IMR-90 (cell line): ENCODE measurements at regions not wholly inside any gene's neighbourhood (a gene's known extent, or its start where the extent isn't known, plus 50 kb on each side); places are given as distances from the start of the nearest gene placed in this dataset.

Experiments used
- ATAC-seq: fragments of 200-7000 bp; cut with Tn5 transposase; 2 replicates; pipeline ENCODE4 v1.9.1; 2020; ENCODE audit warnings: low read depth, mild to moderate bottlenecking, moderate library complexity
- BruUV-seq: library from RNA; stranded (reverse); fragments of 400-500 nt; replicated peaks from 2 replicates; lab custom pipeline; 2021; lab: Mats Ljungman, UMichigan
- CTCF ChIA-PET: fragments of 300-600 bp; formaldehyde crosslinking; extraction: SDS; loops from one replicate; lab custom pipeline; 2021; ENCODE audit warnings: antibody characterized with exemption; lab: Yijun Ruan, JAX
- POLR2A ChIA-PET: fragments of 300-600 bp; sonication (Branson Sonifier 250); formaldehyde crosslinking; loops from one replicate; lab custom pipeline; 2022; ENCODE audit warnings: antibody characterized with exemption; ENCODE audit not compliant: unreplicated experiment; lab: Charles Lee
- DNase-seq: peaks from one replicate; pipeline ENCODE4 v3.0.0; 2013
- H2AFZ ChIP-seq: replicated peaks from 2 replicates; pipeline ENCODE3; 2013; ENCODE audit warnings: low read length, mild to moderate bottlenecking; ENCODE audit not compliant: poor library complexity
- H2AK5ac ChIP-seq: 2 replicates; pipeline ENCODE4 v1.6.1; 2013; ENCODE audit warnings: low read depth, low read length, inconsistent platforms
- H2AK9ac ChIP-seq: replicated peaks from 2 replicates; pipeline ENCODE3; 2013; ENCODE audit warnings: mild to moderate bottlenecking, low read depth, low read length, moderate library complexity; ENCODE audit not compliant: poor library complexity
- H2BK120ac ChIP-seq: 2 replicates; pipeline ENCODE4 v1.6.1; 2013; ENCODE audit warnings: low read depth, low read length, inconsistent platforms
- H2BK15ac ChIP-seq: 3 replicates; pipeline ENCODE4 v1.6.1; 2013; ENCODE audit warnings: low read depth, low read length, inconsistent platforms
- H2BK20ac ChIP-seq: 2 replicates; pipeline ENCODE4 v1.6.1; 2013; ENCODE audit warnings: low read depth, mild to moderate bottlenecking, inconsistent platforms, low read length, moderate library complexity
- H2BK5ac ChIP-seq: 2 replicates; pipeline ENCODE4 v1.6.1; 2013; ENCODE audit warnings: mild to moderate bottlenecking, low read depth, low read length, inconsistent platforms; ENCODE audit not compliant: poor library complexity, severe bottlenecking
- H3K14ac ChIP-seq: replicated peaks from 2 replicates; pipeline ENCODE4 v1.6.1; 2013; ENCODE audit warnings: low read depth, low read length, inconsistent platforms
- H3K18ac ChIP-seq: 2 replicates; pipeline ENCODE4 v1.6.1; 2013; ENCODE audit warnings: low read depth, low read length, control low read depth
- H3K23ac ChIP-seq: 2 replicates; pipeline ENCODE4 v1.6.1; 2013; ENCODE audit warnings: low read depth, low read length, inconsistent platforms
- H3K27ac ChIP-seq: 2 replicates; pipeline ENCODE4 v1.5.1; 2013; ENCODE audit warnings: mild to moderate bottlenecking, control low read depth, low read length; ENCODE audit not compliant: insufficient read depth
- H3K27me3 ChIP-seq: 2 replicates; pipeline ENCODE4 v1.6.1; 2013; ENCODE audit warnings: low read length; ENCODE audit not compliant: control insufficient read depth, insufficient read depth
- H3K36me3 ChIP-seq: 2 replicates; pipeline ENCODE4 v1.6.1; 2013; ENCODE audit warnings: low read length, mixed read lengths; ENCODE audit not compliant: control insufficient read depth, insufficient read depth
- H3K4ac ChIP-seq: 2 replicates; pipeline ENCODE4 v1.6.1; 2013; ENCODE audit warnings: low read depth, low read length, inconsistent platforms
- H3K4me1 ChIP-seq: 2 replicates; pipeline ENCODE4 v1.6.1; 2013; ENCODE audit warnings: low read length, mixed read lengths; ENCODE audit not compliant: control insufficient read depth, insufficient read depth
- H3K4me2 ChIP-seq: 2 replicates; pipeline ENCODE4 v1.6.1; 2013; ENCODE audit warnings: low read depth, mild to moderate bottlenecking, control low read depth, low read length, moderate library complexity
- H3K4me3 ChIP-seq: 2 replicates; pipeline ENCODE4 v1.5.1; 2013; ENCODE audit warnings: low read depth, mild to moderate bottlenecking, control low read depth, low read length, moderate library complexity; ENCODE audit not compliant: insufficient read depth
- H3K56ac ChIP-seq: 2 replicates; pipeline ENCODE4 v1.6.1; 2013; ENCODE audit warnings: low read length, inconsistent platforms; ENCODE audit not compliant: insufficient read depth; ENCODE audit errors: extremely low read depth
- H3K79me1 ChIP-seq, 2 experiments: 2 replicates each; pipeline ENCODE4 v1.6.1; 2013; ENCODE audit warnings: low read length in 2 of 2, inconsistent platforms in 1 of 2, low read depth in 1 of 2
- H3K9ac ChIP-seq: 2 replicates; pipeline ENCODE4 v1.6.1; 2013; ENCODE audit warnings: low read depth, low read length, control low read depth
- H3K9me1 ChIP-seq: 2 replicates; pipeline ENCODE4 v1.6.1; 2013; ENCODE audit warnings: low read length, inconsistent platforms; ENCODE audit not compliant: insufficient read depth
- H3K9me3 ChIP-seq: 2 replicates; pipeline ENCODE4 v1.6.1; 2013; ENCODE audit warnings: low read length; ENCODE audit not compliant: control insufficient read depth, insufficient read depth
- H4K20me1 ChIP-seq: 2 replicates; pipeline ENCODE4 v1.6.1; 2013; ENCODE audit warnings: low read length, inconsistent platforms; ENCODE audit not compliant: insufficient read depth
- H4K5ac ChIP-seq: 2 replicates; pipeline ENCODE4 v1.6.1; 2013; ENCODE audit warnings: mild to moderate bottlenecking, low read depth, low read length, control low read depth
- H4K8ac ChIP-seq, 2 experiments: 2 replicates each; pipeline ENCODE4 v1.6.1; 2013; ENCODE audit warnings: low read depth in 2 of 2, low read length in 2 of 2, control low read depth in 1 of 2, inconsistent platforms in 1 of 2
- H4K91ac ChIP-seq: 2 replicates; pipeline ENCODE4 v1.6.1; 2013; ENCODE audit warnings: low read depth, low read length, inconsistent platforms; ENCODE audit not compliant: insufficient read depth
- FOS ChIP-seq: fragments of 150-350 bp; IDR thresholded peaks from 2 replicates; pipeline ENCODE4 v1.6.1; 2016; ENCODE audit warnings: low read depth, low read length
- SMC3 ChIP-seq: fragments of 150-350 bp; IDR thresholded peaks from 2 replicates; pipeline ENCODE4 v1.6.1; 2016; ENCODE audit warnings: low read depth, mild to moderate bottlenecking, antibody characterized with exemption, low read length, moderate library complexity
- WGBS, 2 experiments: methylation state at CpG; one replicate each; pipeline versions ENCODE4 v1.1.5 to v1.1.7; 2013; ENCODE audit warnings: missing lambda C conversion rate in 2 of 2; ENCODE audit not compliant: insufficient read length in 1 of 2; ENCODE audit errors: extremely low coverage in 2 of 2; 5-methylcytosine and 5-hydroxymethylcytosine counted together
- dilution Hi-C: fragments of 300-500 bp; cut with HindIII; formaldehyde crosslinking; loops from one replicate; pipeline ENCODE4 v1.14.3; 2018; ENCODE audit warnings: low sequenced_read_pairs; ENCODE audit not compliant: unreplicated experiment
- in situ Hi-C: fragments of 300-500 bp; cut with MboI; formaldehyde crosslinking; loops from 3 replicates; pipeline ENCODE4 v1.14.3; 2019; ENCODE audit warnings: low sequenced_read_pairs, inconsistent platforms, mixed read lengths
- intact Hi-C: fragments of 100-400 bp; cut with micrococcal nuclease; formaldehyde crosslinking; loops from 2 replicates; pipeline ENCODE4 v1.10.0; 2022
- TF ChIP-seq, protein P1 (sequence below): conservative IDR thresholded peaks from 2 replicates; pipeline ENCODE4 v1.5.1; 2012; ENCODE audit warnings: mild to moderate bottlenecking, low read depth, low read length, improper control_type of control experiment

DNA sequence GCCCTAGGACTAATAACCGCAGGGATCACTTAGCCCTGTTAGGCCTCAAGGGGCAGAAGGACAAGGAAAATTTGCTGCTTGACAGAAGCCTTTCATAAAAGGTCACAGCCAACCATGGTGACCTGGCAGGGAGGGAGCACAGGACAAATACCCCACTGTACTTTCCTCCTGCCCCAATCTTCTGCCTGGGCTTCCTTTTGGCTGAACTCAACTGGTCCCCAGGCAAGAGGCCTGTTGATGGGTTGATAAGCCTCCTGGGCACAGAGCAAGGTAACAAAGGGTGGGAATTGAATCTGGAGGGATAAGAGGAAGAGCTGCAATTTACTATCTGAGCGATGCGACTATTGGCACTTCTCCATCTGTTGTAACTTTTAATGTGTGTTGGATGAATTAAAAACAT, 392.9 kb downstream of the RASEF start:
- Histone ChIP-seq H3K56ac (no peak overlapping the region), H3K18ac (no peak overlapping the region), H3K4me2 (no peak overlapping the region), H2BK20ac (no peak overlapping the region), H3K9me1 (no peaks in the 10 kb centered on the region), H3K27me3 (no peaks in the 10 kb centered on the region; the same call in 1 of the 2 replicates), H3K14ac (no peak overlapping the region), H4K5ac (no peak overlapping the region), H3K4me3 (no peak overlapping the region), H4K8ac (no peak overlapping the region), H3K9ac (no peak overlapping the region), H3K4ac (no peak overlapping the region), H2AFZ (no peak overlapping the region), H3K4me1 (no peaks in the 10 kb centered on the region), H4K20me1 (no peaks in the 10 kb centered on the region), H3K36me3 (no peaks in the 10 kb centered on the region), H2AK5ac (no peak overlapping the region), H2AK9ac (no peak overlapping the region), H3K79me1 (no peaks in the 10 kb centered on the region), H3K27ac (no peak overlapping the region), H2BK5ac (no peak overlapping the region), H2BK120ac (no peak overlapping the region), H2BK15ac (no peak overlapping the region), H4K91ac (no peak overlapping the region), H3K9me3 (no peaks in the 10 kb centered on the region), H3K23ac (no peak overlapping the region)
- ChIA-PET CTCF (no interaction called here), POLR2A (no interaction called here)
- dilution Hi-C loops (no loop called here), in situ Hi-C loops (loop anchor here (10.0 kb wide), 1 partner anchor 55 kb away; no protein-coding TSS in a partner anchor), intact Hi-C loops (no loop called here)
- BruUV-seq = no TSS peak
- TF ChIP-seq, protein P1, sequence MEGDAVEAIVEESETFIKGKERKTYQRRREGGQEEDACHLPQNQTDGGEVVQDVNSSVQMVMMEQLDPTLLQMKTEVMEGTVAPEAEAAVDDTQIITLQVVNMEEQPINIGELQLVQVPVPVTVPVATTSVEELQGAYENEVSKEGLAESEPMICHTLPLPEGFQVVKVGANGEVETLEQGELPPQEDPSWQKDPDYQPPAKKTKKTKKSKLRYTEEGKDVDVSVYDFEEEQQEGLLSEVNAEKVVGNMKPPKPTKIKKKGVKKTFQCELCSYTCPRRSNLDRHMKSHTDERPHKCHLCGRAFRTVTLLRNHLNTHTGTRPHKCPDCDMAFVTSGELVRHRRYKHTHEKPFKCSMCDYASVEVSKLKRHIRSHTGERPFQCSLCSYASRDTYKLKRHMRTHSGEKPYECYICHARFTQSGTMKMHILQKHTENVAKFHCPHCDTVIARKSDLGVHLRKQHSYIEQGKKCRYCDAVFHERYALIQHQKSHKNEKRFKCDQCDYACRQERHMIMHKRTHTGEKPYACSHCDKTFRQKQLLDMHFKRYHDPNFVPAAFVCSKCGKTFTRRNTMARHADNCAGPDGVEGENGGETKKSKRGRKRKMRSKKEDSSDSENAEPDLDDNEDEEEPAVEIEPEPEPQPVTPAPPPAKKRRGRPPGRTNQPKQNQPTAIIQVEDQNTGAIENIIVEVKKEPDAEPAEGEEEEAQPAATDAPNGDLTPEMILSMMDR = no peak
- TF ChIP-seq FOS = no peak
- TF ChIP-seq SMC3 = no peak
- ATAC-seq (no peak), DNase-seq (no peak)
- WGBS, 2 experiments = no CpG with 5 or more reads among the region's 3 CpGs
